Activated CD4-positive, alpha-beta T cell treated with anti-CD3 and anti-CD28 coated beads for 48 hours (primary cell): ENCODE measurements at regions not wholly inside any gene's neighbourhood (a gene's known extent, or its start where the extent isn't known, plus 50 kb on each side); places are given as distances from the start of the nearest gene placed in this dataset.

Source experiments
- DNase-seq: peaks from one replicate; pipeline ENCODE4 v3.0.0-alpha.2; 2020

DNA sequence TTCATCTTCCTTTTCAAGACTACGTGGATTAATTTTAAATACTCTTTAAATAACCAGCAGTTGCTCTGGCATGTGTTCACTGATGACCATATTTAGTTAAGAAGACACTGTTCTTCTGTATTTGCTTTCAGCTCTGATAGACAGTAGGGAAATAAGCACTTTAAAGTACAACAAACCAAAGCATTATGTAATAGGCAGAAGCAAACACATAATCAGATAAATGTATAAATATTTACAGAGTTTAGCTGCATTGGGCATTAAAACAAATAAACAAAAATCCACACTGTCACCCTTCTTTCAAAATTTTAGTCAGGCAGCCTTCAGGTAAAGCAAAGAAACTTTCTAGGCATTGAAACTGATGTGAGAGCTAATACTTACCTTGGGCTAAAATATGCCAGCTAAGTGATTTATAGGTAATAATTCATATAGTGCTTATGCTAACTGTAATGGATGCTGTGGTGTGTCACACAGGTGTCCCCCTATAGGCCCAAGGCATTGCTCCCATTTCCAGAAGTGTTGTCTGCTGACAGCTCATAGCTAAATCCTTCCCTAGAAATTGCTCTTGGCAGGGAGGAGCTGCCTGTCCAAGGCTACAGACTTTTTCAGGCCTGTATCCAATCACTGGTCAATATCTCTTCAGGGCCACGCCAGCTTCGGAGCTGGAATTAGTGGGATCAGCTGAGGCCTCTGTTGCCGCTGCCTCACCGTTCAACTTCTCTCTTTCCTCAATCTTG lies 111.5 kb upstream of the CITED2 start:
- no peak for DNase-seq

DNA sequence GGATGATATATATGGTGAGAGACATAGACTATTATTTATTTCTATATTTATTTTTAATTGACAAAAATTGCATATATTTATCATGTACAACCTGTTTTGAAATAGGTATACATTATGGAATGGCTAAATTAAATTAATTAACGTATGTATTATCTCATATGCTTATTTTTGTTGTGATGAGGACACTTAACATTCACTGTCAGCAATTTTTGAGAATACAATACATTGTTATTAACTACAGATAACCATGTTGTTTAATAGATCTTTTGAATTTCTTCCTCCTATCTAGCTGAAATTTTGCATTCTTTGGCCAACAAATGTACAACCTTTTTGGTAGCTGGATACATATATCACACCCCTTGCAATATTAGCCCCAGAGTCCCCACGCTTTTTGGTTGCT lies 110.7 kb upstream of the CITED2 start:
- DNase-seq: no peak

DNA sequence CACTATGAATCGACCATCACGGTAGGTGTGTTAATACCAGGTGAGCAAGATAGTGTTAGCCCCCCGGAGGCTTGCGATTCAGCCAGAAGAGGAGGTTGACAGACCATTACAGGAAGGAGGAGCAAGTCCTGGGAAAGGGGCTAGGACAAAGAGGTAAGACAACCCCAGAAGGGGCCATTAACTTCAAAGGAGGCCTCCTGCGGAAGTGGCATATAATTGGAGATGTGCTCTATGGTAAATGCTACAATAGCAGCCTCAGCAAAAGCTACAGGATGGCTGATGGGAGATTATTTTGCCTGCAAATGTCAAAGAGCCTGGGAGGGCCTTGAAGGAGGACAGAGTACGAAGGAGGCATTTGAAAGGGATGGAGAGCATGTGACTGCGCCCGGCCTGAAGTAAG lies 108.6 kb upstream of the CITED2 start:
- no peak for DNase-seq

DNA sequence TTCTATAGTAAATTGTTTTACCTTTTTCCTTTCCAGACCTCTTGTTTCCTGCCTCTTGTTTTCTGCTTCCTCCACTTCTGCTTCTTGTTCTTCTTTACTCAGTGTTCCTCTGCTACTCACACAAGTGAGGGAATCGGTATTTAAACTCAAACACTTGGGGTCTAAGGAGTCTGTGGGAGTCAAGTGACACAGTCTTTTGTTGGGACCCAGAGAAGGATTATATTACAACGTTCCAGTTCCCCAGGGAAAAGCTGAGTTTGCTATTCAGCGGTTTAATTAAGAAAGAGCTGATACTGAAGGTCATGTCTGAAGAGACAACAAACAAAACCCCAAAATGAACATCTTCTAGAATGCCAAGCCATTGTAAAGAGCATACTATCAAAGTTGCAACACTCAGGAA lies 107.8 kb upstream of the CITED2 start:
- DNase-seq: no peak

DNA sequence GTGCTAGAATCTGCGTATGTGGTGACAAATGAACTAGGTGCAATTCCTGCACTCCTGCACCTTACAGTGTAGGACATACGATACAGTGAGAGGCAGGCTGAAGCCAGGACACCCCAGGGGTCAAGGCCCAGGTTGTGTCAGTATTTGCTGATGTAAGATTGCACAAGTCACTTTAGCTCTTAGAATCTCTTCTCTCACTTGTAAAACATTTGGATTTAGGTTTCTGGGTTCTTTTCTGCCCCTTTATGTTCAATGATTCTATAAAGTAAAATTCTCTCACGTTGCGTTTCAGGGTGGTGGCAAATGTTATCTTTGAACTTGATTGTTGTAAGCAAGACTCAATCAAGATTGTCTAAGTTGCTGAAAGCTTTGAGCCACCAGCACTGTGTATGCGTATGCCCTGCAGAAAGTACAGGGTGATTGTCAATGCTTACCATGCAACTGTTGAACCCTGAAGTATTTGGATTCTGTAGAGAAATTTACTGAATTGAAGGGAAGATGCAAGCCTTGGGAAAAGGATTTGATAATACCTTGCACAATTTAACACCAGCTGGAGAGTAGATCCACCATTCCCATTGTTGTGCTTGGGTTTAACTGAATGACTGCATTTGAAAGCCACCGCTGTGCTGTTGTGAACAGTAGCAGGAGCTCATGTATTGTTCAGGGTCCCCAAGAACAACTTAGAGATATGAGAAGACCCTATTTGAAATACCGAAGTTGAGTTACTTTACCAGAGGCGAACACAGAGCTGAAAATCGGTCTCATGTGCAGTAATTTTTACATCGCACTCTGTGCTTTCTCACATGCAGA lies 106.1 kb upstream of the CITED2 start:
- DNase-seq: no peak

DNA sequence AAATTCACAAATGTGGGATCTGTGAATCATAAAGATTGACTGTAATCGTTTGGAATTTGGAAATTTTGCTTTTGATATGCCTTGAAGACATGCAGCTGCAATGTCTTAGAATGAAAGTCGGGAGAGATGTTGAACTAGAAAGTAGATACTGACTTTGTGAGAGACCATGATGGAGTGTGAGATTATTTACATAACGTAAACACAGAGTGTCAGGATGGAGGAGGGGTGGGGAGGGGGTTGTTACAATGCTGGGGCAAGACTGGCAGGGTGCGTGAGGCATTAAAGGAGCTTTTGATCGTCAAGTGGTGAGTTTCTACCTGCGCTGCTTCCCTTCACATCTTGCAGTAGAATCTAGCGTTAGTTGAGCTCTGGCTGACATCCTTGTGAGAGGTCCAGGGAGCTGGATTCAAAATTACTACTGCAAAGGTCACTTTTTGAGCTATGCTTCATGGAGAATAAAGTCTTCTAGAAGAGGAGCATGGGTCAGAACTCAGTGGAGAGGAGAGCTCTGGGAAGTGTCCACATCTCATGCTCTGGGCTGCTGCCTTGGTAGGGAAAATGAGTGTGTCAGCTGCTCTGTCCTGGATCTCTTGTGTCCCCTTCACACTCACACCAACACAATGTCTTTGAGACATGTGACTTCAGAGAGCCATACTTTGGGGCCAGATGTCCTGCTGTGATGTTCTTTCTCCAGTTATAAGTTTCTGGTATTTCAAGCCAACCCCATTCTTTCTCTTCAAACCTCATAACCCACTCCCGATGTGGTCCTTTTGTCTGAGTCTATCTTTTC lies 105.2 kb upstream of the CITED2 start:
- DNase-seq: no peak

DNA sequence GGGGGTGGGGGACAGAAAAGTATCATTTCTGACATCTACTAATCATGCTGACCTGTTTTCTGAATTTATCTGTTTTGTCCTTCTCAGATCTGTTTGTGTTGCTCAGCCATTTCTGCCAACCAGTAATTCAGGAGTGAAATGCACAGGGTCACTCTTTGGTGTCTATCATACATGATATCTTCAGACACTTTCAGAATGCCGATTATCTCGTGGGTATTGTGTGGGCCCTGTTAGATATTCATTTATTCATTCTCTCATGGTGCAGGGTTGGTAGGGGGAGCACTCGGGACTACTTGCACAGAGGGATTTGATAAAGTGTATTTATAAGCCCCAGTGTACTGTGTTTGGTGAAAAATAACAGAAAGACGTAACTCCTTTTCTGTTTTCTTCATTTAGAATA lies 101.2 kb upstream of the CITED2 start:
- DNase-seq: no peak

DNA sequence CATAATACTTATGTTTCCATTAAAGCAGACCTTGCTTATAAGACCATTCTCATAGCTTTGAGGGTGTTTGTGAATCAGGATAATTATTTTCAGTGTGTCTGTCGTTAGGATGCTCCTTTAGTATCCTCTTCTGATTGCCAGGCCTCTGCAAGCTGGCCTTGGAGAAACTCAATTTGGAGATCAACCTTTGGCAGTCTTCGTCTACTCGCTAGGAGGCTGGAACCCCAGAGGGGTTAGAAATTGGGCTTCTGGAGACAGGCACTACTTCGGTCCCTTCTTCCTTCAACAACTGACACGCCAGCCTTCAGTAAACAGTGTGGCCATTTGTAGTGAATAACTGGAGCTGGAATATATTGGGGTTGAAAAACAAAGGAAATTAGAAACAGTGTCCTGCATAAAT lies 100.8 kb upstream of the CITED2 start:
- no peak for DNase-seq

DNA sequence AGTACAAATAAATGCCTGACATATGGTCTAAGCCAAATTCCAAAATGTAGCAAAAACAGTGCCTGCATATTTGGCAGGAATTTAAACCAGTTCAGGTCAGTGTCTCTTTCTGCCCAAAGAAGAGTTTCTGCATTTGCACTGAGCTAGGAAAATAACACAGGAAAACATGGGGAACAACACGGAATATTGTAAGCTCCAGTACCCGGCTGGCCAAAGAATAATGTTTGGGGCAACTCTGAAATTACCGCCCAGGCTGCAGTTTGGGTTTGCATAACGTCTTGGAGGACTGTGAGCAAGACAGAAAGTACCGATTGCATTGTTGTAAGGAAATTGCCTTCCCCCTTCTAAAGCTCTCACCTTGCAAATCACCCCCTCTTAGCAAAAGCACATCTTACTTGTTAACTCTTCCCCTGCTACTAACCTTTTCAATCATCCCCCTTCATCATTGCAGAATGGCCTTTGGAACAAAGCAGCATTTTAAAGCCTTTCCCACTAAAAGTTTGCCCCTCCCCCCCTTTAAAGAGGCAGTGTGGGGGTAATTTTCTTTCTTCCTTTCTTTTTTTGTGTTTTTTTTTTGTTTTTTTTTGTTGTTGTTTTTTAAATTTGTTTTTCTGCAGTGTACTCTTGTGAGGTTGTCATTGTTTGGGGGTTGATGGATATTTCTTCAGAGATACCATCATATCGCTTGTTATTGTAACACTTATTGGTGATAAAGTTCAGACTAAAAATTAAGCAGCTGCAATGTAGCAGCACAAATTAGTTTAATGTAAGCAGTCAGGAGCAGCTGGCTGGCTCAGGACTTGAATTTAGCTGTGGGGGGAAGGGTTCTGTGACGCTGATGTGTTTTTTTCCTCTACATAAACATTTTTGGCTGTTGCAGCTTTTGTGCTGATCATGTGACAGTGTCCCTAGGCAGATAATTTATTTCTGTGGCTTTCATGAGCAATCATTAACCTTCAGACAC lies 100.0 kb upstream of the CITED2 start:
- no peak for DNase-seq

DNA sequence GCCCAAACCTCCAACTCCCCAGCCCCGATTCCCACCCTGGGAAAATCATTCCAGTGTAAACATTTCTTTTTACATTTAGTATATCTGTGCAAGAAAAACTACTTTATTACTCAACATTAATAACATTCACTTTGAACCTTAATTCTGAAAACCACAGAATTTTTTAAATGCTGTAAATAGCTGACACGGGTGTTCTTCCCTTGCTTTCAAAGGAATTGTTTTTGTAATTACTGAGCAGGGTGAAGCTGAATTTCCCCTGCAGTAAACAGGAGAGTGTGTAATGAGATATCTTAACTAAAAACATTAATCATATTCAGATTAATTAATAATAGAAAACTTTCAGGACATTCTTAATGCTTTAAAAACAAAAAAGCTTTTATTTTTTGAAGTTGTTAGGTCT lies 99.3 kb upstream of the CITED2 start:
- no peak for DNase-seq

DNA sequence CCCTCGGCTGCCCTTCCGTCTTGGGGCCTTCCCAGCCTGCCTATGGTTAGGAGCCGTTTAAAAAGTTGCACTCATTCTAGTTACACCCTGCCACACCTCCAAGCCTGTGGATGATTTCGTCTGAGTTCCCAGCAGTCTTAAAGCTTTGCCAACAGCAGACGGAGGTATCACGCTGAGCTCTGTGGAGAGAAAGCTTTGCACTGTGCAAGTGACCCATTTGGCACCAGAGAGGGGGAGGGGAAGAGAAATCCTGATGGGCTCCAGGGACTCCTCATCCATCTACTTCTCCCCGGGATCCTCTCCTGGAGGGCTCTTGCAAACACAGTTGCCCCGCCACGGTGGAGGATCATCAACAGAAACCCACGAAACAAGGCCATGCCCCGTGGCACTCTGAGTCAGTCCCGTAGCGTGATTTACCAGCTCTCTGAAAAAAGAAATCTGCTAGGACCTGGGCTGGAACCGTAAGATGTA lies 98.8 kb upstream of the CITED2 start:
- DNase-seq: no peak

DNA sequence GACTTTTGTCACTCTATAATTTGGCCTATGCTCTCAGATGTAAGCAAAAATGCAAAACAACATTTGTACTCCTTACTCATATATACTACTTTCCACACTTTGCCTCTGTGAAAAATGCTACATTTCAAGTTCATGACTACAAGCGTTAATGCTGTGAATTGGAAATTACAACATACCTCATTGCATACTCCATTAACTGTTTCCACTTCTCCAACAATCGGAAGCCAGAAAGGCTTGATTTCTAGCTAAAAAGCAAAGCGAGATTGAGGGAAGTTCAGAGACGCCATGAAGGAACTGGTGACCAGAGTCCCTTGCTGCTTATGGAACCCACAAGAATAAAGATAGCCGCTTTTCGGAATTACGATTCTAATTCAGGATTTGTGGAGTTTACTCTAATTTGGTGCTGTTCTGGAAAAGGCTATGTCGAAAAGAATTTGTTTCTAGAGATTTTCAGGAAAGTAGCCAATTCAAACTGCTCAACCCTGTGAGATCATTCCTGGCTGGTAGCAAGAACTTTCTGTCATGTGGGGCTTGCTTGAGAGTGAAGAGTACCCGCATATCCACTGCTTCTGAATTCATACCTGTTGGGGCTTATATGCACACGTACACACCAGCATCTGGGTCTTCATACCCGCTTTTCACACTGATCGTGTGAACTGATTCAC lies 98.0 kb upstream of the CITED2 start:
- DNase-seq: no peak

DNA sequence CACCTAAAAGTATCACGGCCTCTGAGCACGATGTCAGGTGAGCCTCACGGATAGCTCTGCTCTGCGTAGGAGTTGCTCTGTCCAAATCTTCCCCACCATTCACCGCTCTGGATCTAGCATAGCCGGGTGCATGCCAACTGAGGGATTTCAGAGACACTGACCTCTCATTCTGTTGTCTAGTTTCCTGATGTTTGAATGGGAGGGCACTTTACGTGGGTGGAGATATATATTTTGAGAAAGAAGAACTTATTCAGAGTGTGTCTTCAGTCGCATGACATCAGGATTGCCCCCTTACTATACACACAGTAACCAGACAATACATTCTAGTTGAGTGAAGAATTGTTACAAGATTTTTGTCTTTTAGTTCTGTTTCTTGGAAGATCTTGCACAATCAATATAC lies 96.5 kb upstream of the CITED2 start:
- DNase-seq: no peak

DNA sequence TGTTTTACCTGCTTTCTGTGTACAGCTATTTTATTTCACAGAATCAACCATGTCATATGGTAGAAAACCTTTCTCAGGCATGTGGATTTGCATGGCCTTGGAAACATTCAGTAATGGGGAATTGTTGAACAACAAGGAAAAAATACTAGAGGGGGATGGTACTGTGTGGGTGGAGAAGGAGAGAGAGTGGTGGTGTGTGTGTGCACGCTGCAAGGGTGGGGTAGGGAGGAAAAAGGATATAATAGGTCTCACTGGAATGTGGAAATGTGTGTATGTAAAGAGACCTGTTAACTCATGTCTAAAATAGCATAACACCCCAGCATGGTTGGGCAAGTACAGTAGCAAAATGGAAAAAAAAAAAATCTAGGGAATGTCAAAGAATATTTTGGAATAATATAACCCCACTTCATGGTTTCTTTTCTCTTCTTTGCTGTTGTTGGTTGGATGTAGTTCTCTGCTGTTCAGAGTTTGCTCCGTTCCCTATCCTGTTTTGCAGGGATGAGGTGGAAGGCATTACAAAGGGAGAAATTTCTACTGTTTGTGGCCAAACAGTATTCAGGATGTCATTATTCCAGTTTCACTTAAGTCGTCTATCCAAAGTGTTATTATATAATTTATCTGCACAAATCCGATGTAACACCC lies 93.9 kb upstream of the CITED2 start:
- DNase-seq: no peak

DNA sequence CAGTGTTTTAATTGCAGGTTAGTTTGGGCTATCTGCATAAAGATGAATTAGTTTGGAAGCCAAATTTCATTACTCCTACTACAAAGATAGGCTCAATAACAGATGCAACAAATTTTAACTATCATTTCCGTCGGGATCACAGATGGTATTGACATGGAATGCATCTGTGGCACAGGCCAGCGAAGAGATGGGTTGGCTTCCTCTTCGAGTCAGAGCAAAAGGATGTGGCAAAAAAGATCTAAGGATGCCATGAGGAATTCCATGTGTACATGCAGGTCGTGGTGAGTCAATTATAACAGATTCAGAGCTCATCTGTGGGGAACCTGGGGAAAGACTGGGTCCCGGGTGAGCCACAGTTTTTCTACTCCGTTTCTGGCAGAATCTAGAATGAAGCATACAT lies 83.0 kb upstream of the CITED2 start:
- DNase-seq: no peak

DNA sequence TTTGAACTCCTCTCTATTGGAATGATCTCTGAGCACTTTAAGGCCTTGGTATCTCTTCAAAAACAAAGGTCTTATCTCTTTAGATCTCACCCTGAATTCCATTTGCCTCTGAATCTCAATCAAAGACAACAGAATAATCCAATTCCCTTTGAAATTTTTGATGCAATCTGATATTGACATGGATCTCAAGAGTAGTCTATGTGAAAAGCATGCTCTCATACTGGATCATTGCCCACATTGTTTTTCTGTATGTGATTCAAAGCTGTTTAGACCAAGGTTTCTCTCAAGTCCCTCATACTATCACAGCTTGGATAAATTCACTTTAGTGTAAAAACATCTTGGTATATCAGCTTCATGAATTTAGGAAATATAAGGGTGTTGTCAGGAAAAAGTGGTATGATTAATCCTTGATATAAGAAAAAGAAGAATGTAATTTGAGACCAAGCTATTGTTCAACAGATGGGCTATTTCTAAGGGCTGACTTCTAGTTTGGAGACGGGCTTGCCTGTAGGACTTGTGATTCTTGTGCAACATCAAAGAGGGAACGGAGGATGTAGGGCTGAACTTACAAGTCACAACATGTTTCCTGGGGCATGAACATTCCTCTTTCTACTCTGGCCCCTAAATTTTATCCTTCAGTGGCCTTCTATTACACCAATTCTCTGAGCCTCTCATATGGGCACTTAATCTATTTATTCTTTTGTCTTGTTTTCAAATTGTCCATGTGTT lies 77.9 kb upstream of the CITED2 start:
- DNase-seq: no peak

DNA sequence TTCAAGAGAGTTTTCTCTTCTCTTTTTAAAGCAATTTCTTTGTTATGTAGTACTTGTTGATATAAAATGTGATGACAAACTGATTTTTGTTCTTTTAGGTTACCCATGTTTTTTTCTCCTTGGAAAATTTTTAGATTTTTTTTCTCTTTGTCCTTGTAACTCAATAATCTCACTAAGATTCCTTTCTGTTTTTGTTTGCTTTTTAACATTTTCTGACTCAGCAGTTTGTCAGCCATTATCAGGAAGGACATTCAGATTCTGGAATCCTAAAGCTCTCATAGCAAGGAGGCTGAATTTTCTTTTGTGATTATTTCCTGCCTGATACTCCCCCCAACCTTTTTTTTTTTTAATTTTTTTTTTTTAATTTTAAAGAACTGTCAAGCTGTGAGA lies 75.2 kb upstream of the CITED2 start:
- no peak for DNase-seq

DNA sequence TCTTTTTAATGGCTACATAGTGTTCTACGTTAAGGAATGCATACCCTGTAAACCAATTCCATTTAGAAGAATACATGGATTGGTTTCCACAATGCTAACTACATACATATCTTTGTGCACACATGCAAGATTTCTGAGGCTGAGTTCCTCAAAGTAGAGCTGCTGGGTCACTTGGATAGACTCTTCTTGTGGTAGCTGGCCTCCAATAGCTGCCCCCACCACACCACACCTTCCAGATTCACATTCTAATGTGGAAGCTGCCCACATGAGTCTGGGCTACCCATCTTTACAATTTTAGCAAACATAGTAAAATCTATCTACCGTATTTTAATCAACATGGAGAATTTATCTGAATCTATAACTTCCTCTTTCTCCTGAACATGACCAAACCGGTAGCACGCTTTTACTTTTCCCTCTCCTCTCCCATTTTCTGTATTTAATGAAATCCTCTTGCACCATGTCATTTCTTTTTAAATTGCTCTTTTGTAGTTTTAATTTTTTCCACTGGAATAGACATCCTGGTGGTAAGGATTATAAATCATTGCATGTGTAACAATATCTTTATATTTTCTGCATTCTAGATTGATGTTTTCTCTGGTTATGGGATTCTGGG lies 74.7 kb upstream of the CITED2 start:
- no peak for DNase-seq

DNA sequence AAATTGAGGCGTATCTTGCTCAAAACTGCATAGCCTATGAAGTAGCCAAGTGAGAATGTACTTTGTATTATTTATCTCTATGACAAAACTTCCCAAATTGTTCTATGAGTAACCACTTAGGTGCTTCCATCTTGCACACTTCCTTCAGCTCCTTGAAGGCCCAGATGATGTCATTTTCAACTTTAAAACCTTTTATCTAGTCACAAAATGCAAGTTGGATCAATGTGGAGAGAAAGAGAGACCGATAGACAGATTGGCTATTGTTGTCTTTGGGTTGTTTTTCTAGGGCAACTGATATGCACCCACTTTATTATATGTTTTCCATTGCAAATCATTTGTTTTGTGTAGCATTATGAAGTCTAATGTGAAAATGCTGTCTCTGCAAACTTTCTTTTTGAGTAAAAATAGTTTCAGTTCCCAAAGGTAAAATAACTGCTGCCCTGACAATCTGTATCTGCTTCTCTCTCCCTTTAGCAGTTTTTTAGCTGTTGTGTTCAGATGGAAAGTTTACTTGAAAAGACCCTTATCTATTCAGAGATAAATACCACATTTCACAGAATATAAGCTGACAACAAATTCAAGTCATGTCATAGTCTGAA lies 73.7 kb upstream of the CITED2 start:
- DNase-seq: no peak

DNA sequence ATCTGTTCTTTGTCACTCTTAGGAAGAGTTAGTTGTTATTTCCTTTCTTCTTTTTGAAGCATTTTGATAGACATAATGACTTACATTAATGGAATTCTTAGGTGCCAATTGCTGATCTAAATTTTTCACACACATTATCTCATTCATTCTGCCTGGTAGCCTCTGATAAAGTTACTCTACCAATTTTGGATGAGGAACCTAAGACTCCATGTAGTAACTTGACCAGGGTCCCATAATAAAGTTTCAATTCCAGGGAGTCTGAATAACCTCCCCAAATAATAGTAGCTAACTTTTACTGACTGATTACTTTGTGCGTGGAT lies 73.2 kb upstream of the CITED2 start:
- DNase-seq: no peak
